Panc1 (cell line): ENCODE measurements at regions not wholly inside any gene's neighbourhood (a gene's known extent, or its start where the extent isn't known, plus 50 kb on each side); places are given as distances from the start of the nearest gene placed in this dataset.

Experiments
- ATAC-seq: fragments of 200-7000 bp; cut with Tn5 transposase; 2 replicates; pipeline ENCODE4 v1.9.1; 2020; ENCODE audit warnings: mild to moderate bottlenecking, moderate library complexity
- BruUV-seq: library from RNA; stranded (reverse); fragments of 400-500 nt; replicated peaks from 2 replicates; lab custom pipeline; 2021; lab: Mats Ljungman, UMichigan
- CTCF ChIA-PET: fragments of 300-600 bp; sonication (Branson Sonifier 250); formaldehyde crosslinking; loops from one replicate; lab custom pipeline; 2022; ENCODE audit warnings: antibody characterized with exemption; lab: Charles Lee
- POLR2A ChIA-PET: fragments of 300-600 bp; sonication (Branson Sonifier 250); formaldehyde crosslinking; loops from one replicate; lab custom pipeline; 2022; ENCODE audit warnings: antibody characterized with exemption; lab: Charles Lee
- DNase-seq: peaks from one replicate; pipeline ENCODE4 v3.0.0-alpha.2; 2010; ENCODE audit warnings: low read depth, low spot score
- H3K27ac ChIP-seq: 2 replicates; pipeline ENCODE4 v1.5.1; 2011; ENCODE audit warnings: mild to moderate bottlenecking, low read length, inconsistent platforms
- H3K27me3 ChIP-seq: fragments of 200-500 bp; sonication (Bioruptor generic); 2 replicates; pipeline ENCODE4 v1.6.0; 2014; ENCODE audit warnings: low read length, inconsistent platforms; ENCODE audit not compliant: control insufficient read depth, insufficient read depth
- H3K36me3 ChIP-seq: fragments of 200-500 bp; sonication (Bioruptor generic); 2 replicates; pipeline ENCODE4 v1.5.1; 2014; ENCODE audit warnings: inconsistent platforms, mild to moderate bottlenecking, low read length, moderate library complexity; ENCODE audit not compliant: control insufficient read depth, insufficient read depth
- H3K4me1 ChIP-seq: 2 replicates; pipeline ENCODE4 v1.5.1; 2011; ENCODE audit warnings: inconsistent platforms, mild to moderate bottlenecking, low read length, moderate library complexity; ENCODE audit not compliant: control insufficient read depth, insufficient read depth
- H3K4me3 ChIP-seq, 2 experiments: 2 replicates each; pipeline ENCODE4 v1.5.1; 2011 to 2012; ENCODE audit warnings: low read depth in 2 of 2, low read length in 2 of 2, mild to moderate bottlenecking in 2 of 2, inconsistent platforms in 1 of 2, moderate library complexity in 1 of 2
- H3K9me3 ChIP-seq: fragments of 200-500 bp; sonication (Bioruptor generic); 2 replicates; pipeline ENCODE4 v1.5.1; 2014; ENCODE audit warnings: low read depth, mild to moderate bottlenecking, inconsistent platforms, low read length, moderate library complexity; ENCODE audit not compliant: control insufficient read depth, insufficient read depth
- POLR2AphosphoS5 ChIP-seq: IDR thresholded peaks from 2 replicates; pipeline ENCODE4 v1.6.1; 2012; ENCODE audit warnings: mild to moderate bottlenecking, low read depth, low read length, moderate library complexity
- SIN3A ChIP-seq: IDR thresholded peaks from 2 replicates; pipeline ENCODE4 v1.6.1; 2012; ENCODE audit warnings: low read depth, mild to moderate bottlenecking, low read length, moderate library complexity, borderline replicate concordance; ENCODE audit not compliant: insufficient read depth
- TCF7L2 ChIP-seq: IDR thresholded peaks from 2 replicates; pipeline ENCODE4 v1.6.1; 2011; ENCODE audit warnings: mild to moderate bottlenecking, low read depth, low read length, inconsistent platforms
- in situ Hi-C: cut with HindIII; loops from 2 replicates; pipeline ENCODE4 v1.10.0; 2016; ENCODE audit warnings: low sequenced_read_pairs, low pct_unique_long_range_greater_than_20kb
- intact Hi-C: fragments of 100-400 bp; cut with micrococcal nuclease; formaldehyde crosslinking; loops from one replicate; pipeline ENCODE4 v1.10.0; 2022; ENCODE audit not compliant: unreplicated experiment
- TF ChIP-seq, protein P1 (sequence below), 2 experiments: IDR thresholded peaks; 2 replicates each; pipeline ENCODE4 v1.6.1; 2011 to 2012; ENCODE audit warnings: low read depth in 2 of 2, control low read depth in 1 of 2, low read length in 1 of 2, mild to moderate bottlenecking in 1 of 2, moderate library complexity in 1 of 2; ENCODE audit not compliant: insufficient read depth in 1 of 2
- TF ChIP-seq, protein P2 (sequence below): fragments of 450-650 bp; IDR thresholded peaks from 2 replicates; pipeline ENCODE4 v1.5.1; 2017; ENCODE audit warnings: mild to moderate bottlenecking

DNA sequence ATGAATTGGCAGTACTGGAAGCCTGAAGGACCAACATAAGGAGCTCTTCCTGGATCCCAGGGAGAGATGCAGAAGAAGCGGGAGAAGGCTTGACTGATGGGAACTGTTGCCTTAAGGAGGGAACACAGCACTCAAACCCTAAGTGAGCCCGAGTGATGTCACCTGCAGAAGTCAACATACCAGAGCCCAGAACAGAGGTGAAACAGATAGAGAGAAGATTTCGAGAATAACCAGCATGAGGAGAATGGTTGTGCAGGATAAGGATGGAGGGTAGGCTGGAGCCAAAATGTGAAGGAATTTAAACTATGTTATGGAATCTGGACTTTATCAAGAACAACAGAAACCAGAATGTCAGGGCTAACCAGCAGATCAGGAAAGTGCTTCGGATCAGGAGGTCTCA is 463.1 kb upstream of the DDX18 start:
- no TSS peak for BruUV-seq
- ATAC-seq (no peak), DNase-seq (no peak)
- Histone ChIP-seq H3K27ac (no peak overlapping the region), H3K36me3 (no peaks in the 10 kb centered on the region), H3K4me1 (no peaks in the 10 kb centered on the region), H3K4me3 (no peak overlapping the region), H3K9me3 (no peaks in the 10 kb centered on the region), H3K27me3 (no peaks in the 10 kb centered on the region)
- POLR2A ChIA-PET = no interaction called here
- no peak for TF ChIP-seq POLR2AphosphoS5
- TF ChIP-seq SIN3A = no peak
- TF ChIP-seq, protein P1, sequence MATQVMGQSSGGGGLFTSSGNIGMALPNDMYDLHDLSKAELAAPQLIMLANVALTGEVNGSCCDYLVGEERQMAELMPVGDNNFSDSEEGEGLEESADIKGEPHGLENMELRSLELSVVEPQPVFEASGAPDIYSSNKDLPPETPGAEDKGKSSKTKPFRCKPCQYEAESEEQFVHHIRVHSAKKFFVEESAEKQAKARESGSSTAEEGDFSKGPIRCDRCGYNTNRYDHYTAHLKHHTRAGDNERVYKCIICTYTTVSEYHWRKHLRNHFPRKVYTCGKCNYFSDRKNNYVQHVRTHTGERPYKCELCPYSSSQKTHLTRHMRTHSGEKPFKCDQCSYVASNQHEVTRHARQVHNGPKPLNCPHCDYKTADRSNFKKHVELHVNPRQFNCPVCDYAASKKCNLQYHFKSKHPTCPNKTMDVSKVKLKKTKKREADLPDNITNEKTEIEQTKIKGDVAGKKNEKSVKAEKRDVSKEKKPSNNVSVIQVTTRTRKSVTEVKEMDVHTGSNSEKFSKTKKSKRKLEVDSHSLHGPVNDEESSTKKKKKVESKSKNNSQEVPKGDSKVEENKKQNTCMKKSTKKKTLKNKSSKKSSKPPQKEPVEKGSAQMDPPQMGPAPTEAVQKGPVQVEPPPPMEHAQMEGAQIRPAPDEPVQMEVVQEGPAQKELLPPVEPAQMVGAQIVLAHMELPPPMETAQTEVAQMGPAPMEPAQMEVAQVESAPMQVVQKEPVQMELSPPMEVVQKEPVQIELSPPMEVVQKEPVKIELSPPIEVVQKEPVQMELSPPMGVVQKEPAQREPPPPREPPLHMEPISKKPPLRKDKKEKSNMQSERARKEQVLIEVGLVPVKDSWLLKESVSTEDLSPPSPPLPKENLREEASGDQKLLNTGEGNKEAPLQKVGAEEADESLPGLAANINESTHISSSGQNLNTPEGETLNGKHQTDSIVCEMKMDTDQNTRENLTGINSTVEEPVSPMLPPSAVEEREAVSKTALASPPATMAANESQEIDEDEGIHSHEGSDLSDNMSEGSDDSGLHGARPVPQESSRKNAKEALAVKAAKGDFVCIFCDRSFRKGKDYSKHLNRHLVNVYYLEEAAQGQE (IDR thresholded peaks at IDR 0.05; ENCODE audit: insufficient read depth in 1 of 2, low read depth in 2 of 2, low read length in 1 of 2) = no peak
- in situ Hi-C loops = no loop called here
- CTCF ChIA-PET = no interaction called here
- intact Hi-C loops = no loop called here

DNA sequence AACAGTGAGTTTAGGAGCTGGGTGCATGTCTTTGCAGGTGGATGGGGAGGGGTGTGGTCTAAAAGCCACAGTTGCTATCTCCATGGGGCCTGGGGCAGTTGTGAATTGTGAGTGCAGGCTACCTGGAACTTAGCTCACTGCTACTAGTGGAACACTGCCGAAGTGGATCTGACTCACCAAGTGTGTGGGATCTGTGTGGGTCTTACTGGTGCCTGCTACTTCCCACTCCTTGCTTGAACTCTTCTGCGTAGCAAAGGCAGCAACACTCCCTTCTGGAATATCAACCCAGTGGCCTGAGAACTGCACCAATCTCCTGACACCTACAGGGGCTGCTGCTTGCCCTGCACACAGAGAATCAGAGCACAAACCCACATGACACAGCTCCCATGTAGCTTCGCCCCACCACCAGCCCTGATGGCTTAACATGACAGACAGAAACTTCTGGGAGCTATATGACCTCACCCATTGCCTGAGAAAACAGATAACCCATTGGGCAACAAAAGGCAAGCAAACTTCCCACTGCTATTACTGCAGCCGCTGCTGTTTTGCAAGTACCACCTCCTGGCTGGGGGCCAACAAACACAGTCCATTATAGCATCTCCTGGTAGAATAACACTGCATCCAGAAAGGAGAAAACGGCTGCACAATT is 455.1 kb upstream of the DDX18 start:
- CTCF ChIA-PET = no interaction called here
- ATAC-seq = no peak
- in situ Hi-C loops = no loop called here

More for the DNA sequence above, 455.1 kb upstream of the DDX18 start:
- Histone ChIP-seq H3K4me1 (no peaks in the 10 kb centered on the region), H3K36me3 (no peaks in the 10 kb centered on the region), H3K9me3 (no peaks in the 10 kb centered on the region), H3K27ac (no peak overlapping the region), H3K4me3 (no peak overlapping the region), H3K27me3 (no peaks in the 10 kb centered on the region)
- intact Hi-C loops = no loop called here
- BruUV-seq = no TSS peak
- POLR2A ChIA-PET = no interaction called here
- no peak for DNase-seq
- TF ChIP-seq, protein P2, sequence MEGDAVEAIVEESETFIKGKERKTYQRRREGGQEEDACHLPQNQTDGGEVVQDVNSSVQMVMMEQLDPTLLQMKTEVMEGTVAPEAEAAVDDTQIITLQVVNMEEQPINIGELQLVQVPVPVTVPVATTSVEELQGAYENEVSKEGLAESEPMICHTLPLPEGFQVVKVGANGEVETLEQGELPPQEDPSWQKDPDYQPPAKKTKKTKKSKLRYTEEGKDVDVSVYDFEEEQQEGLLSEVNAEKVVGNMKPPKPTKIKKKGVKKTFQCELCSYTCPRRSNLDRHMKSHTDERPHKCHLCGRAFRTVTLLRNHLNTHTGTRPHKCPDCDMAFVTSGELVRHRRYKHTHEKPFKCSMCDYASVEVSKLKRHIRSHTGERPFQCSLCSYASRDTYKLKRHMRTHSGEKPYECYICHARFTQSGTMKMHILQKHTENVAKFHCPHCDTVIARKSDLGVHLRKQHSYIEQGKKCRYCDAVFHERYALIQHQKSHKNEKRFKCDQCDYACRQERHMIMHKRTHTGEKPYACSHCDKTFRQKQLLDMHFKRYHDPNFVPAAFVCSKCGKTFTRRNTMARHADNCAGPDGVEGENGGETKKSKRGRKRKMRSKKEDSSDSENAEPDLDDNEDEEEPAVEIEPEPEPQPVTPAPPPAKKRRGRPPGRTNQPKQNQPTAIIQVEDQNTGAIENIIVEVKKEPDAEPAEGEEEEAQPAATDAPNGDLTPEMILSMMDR = no peak
- TF ChIP-seq, protein P1 (IDR thresholded peaks at IDR 0.05; ENCODE audit: insufficient read depth in 1 of 2, low read depth in 2 of 2, low read length in 1 of 2) = no peak
- TF ChIP-seq TCF7L2 (no peak), SIN3A (no peak), POLR2AphosphoS5 (no peak)
